Cardiac muscle cell (in vitro differentiated cells and primary cell): ENCODE measurements at regions not wholly inside any gene's neighbourhood (a gene's known extent, or its start where the extent isn't known, plus 50 kb on each side); places are given as distances from the start of the nearest gene placed in this dataset.

ENCODE experiments used
- DNase-seq, 2 donors: peaks; one replicate each; pipeline versions ENCODE4 v3.0.0 to v3.0.0-alpha.2; 2010 to 2017; ENCODE audit warnings: low read depth in 1 of 2, low spot score in 1 of 2
- H3K27ac ChIP-seq: fragments of 200-600 bp; sonication (generic); 2 replicates; pipeline ENCODE4 v1.5.1; 2016
- H3K27me3 ChIP-seq: fragments of 200-600 bp; sonication (generic); 2 replicates; pipeline ENCODE4 v1.6.0; 2016; ENCODE audit warnings: control low read depth
- H3K36me3 ChIP-seq: fragments of 200-600 bp; sonication (generic); 2 replicates; pipeline ENCODE4 v1.5.1; 2016; ENCODE audit warnings: control low read depth
- H3K4me1 ChIP-seq: fragments of 200-600 bp; sonication (generic); 2 replicates; pipeline ENCODE4 v1.8.1; 2017; ENCODE audit warnings: low read depth, mild to moderate bottlenecking, mixed run types
- H3K4me3 ChIP-seq: fragments of 200-600 bp; sonication (generic); 2 replicates; pipeline ENCODE4 v1.5.1; 2016; ENCODE audit warnings: mild to moderate bottlenecking
- H3K9me3 ChIP-seq: fragments of 200-600 bp; sonication (generic); 2 replicates; pipeline ENCODE4 v1.5.1; 2017; ENCODE audit warnings: low read depth, mild to moderate bottlenecking, control low read depth
- CTCF ChIP-seq: IDR thresholded peaks from 2 replicates; pipeline ENCODE4 v1.5.1; 2012; ENCODE audit warnings: low read depth, mild to moderate bottlenecking, low read length

DNA sequence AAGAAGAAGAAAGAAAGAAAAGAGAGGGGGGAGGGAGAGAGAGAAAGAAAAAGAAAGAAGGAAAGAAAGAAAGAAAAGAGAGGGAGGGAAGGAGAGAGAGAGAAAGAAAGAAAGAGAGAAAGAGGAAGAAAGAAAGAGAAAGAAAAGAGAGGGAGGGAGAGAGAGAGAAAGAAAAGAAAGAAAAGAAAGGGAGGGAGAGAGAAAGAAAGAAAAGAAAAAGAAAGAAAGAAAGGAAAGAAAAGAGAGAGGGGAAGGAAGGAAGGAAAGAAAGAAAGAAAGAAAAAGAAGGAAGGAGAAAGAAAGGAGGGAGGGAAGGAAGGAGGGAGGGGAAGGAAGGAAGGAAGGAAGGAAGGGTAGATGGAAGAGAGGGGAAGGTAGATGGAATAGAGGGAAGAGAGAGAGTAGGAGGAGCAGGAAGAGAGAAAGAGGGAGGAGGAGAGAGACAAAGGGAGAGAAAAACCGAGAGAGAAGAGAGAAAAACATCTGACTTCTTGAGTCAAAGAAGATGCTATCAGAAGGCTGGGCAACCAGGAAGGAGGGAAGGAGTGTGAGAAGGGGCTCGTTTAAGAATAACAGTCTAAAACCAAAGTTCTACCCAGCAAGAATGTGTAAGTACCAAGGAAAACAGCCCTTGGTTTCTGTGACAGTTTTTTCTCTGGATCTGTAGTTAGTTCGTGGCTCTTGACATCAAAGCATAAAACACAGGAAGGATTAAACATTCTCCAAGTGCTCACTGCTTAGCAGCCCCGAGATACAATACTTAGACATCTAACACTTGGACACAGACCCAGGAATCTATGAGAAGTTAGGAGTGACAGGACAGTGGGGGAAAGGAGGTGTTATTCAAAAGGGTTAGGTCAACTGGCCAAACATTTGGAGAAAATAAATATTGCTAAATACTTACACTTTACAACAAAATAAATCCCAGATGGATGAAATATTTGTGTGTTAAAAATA, 131.9 kb upstream of the STMND1 start:
- peaks cover 7% of the 10 kb centered on the region for H3K4me1 ChIP-seq
- H3K4me3 ChIP-seq = no peak overlapping the region
- peak in 1 of 2 donors; percentile 31 for DNase-seq
- H3K9me3 ChIP-seq = no peaks in the 10 kb centered on the region
- H3K27me3 ChIP-seq = no peaks in the 10 kb centered on the region
- no peak for TF ChIP-seq CTCF
- no peaks in the 10 kb centered on the region for H3K36me3 ChIP-seq
- no peak overlapping the region for H3K27ac ChIP-seq

DNA sequence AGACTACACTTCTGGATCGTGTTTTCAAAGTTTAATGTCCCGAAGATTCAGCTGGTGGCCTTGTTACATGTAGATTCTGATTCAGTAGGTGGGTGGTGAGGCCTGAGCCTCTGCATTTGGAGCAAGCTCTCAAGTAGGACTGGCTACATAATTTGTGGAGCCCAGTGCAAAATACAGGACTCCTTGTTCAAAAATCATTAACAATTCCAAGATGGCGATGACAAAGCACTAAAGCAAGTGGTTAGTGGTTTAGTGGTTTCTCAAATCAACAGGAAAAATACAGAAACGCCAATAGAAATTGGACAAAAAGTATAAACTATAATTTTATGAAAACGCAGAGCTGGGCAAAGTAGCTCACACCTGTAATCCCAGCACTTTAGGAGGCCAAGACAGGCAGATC, 133.7 kb upstream of the STMND1 start:
- Histone ChIP-seq H3K9me3 (no peaks in the 10 kb centered on the region), H3K27me3 (no peaks in the 10 kb centered on the region), H3K27ac (no peak overlapping the region), H3K36me3 (no peaks in the 10 kb centered on the region), H3K4me1 (peaks cover 10% of the 10 kb centered on the region), H3K4me3 (no peak overlapping the region)
- no peak for TF ChIP-seq CTCF
- DNase-seq = no peak

DNA sequence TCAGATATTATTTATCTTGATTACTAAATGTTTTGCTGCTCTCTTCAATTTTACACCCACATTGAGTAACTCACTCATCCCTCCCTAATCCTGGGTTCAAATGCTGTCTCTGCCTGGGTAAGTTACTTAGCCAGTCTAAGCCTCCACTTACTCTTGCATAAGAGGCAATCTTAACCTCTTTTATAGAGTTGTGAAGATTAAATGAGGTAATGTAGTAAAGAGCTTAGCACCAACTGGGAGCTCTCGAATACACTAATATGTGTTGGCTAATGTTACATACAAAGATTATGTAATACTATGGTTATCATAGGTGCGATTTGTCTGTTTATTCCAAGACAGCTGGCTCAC, 134.4 kb upstream of the STMND1 start:
- Histone ChIP-seq H3K9me3 (no peaks in the 10 kb centered on the region), H3K4me1 (peaks cover 10% of the 10 kb centered on the region), H3K27ac (no peak overlapping the region), H3K27me3 (no peaks in the 10 kb centered on the region), H3K36me3 (no peaks in the 10 kb centered on the region), H3K4me3 (no peak overlapping the region)
- TF ChIP-seq CTCF = no peak
- DNase-seq = no peak

GRCh38 chr6:16966791-16967469, 134.9 kb upstream of the STMND1 start:
- no peak for TF ChIP-seq CTCF
- Histone ChIP-seq H3K4me3 (no peak overlapping the region), H3K27ac (no peak overlapping the region), H3K27me3 (no peaks in the 10 kb centered on the region), H3K36me3 (no peaks in the 10 kb centered on the region), H3K9me3 (no peaks in the 10 kb centered on the region), H3K4me1 (peaks cover 10% of the 10 kb centered on the region)
- DNase-seq = no peak

GRCh38 chr6:16965689-16966088, 136.2 kb upstream of the STMND1 start:
- Histone ChIP-seq H3K9me3 (no peaks in the 10 kb centered on the region), H3K4me1 (peaks cover 10% of the 10 kb centered on the region), H3K4me3 (no peak overlapping the region), H3K27me3 (no peaks in the 10 kb centered on the region), H3K36me3 (no peaks in the 10 kb centered on the region), H3K27ac (no peak overlapping the region)
- TF ChIP-seq CTCF = no peak
- DNase-seq = no peak
